Liver (tissue), 3 donors: ENCODE measurements at regions not wholly inside any gene's neighbourhood (a gene's known extent, or its start where the extent isn't known, plus 50 kb on each side); places are given as distances from the start of the nearest gene placed in this dataset.

Experiments
- ATF3 ChIP-seq: IDR thresholded peaks from 2 replicates; pipeline ENCODE4 v1.6.1; 2016; ENCODE audit warnings: antibody characterized with exemption
- CTCF ChIP-seq: fragments of 150-350 bp; IDR thresholded peaks from 2 replicates; pipeline ENCODE4 v1.5.1; 2017; ENCODE audit warnings: improper control_type of control experiment, low read depth, low read length; ENCODE audit not compliant: missing input control
- EGR1 ChIP-seq, 2 donors: IDR thresholded peaks; 2 replicates each; pipeline ENCODE4 v1.6.1; 2016 to 2018; ENCODE audit warnings: antibody characterized with exemption in 2 of 2, low read depth in 2 of 2
- GABPA ChIP-seq, 2 donors: IDR thresholded peaks in 1 of 2; conservative IDR thresholded peaks in 1 of 2; 2 replicates each; pipeline ENCODE4 v1.6.1; 2016; ENCODE audit warnings: antibody characterized with exemption in 2 of 2, mild to moderate bottlenecking in 1 of 2, moderate library complexity in 1 of 2
- JUND ChIP-seq, 2 donors: IDR thresholded peaks; 2 replicates each; pipeline ENCODE4 v1.6.1; 2016; ENCODE audit warnings: antibody characterized with exemption in 2 of 2
- RAD21 ChIP-seq, 2 donors: IDR thresholded peaks; 2 replicates each; pipeline ENCODE4 v1.6.1; 2016; ENCODE audit warnings: antibody characterized with exemption in 2 of 2, mild to moderate bottlenecking in 2 of 2
- RXRA ChIP-seq, 2 donors: IDR thresholded peaks; 2 replicates each; pipeline ENCODE4 v1.6.1; 2017 to 2018; ENCODE audit warnings: antibody characterized with exemption in 2 of 2, mild to moderate bottlenecking in 1 of 2
- TAF1 ChIP-seq: conservative IDR thresholded peaks from 2 replicates; pipeline ENCODE4 v1.6.1; 2016; ENCODE audit warnings: antibody characterized with exemption, mild to moderate bottlenecking
- YY1 ChIP-seq: IDR thresholded peaks from 2 replicates; pipeline ENCODE4 v1.6.1; 2016; ENCODE audit warnings: antibody characterized with exemption, mild to moderate bottlenecking
- ZBTB33 ChIP-seq: IDR thresholded peaks from 2 replicates; pipeline ENCODE4 v1.6.1; 2016; ENCODE audit warnings: antibody characterized with exemption
- TF ChIP-seq, protein P1 (sequence below): IDR thresholded peaks from 2 replicates; pipeline ENCODE4 v1.6.1; 2016; ENCODE audit warnings: antibody characterized with exemption
- TF ChIP-seq, protein P2 (sequence below): IDR thresholded peaks from 2 replicates; pipeline ENCODE4 v1.6.1; 2016; ENCODE audit warnings: antibody characterized with exemption, mild to moderate bottlenecking
- donor health status: healthy.
- donor health status: healthy.

DNA sequence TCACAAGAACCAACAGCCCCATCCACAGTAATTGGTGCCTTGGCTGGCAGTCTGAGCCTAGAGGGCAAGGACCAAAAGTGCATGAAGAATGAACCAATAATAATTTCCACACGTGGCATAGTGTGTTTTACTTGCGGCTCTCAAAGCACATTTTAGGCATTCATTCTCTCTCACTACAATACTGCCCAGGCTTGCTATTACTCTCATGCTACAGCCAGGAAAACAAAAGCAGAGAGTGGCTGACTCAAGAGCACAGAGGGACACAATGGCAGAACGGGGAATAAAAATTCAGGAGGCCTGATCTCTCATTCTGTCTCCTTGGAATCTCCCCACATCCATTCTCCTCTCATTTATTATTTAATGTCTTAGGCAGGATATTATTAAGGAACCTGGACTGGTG is 57.0 kb upstream of the NOL4 start:
- TF ChIP-seq CTCF (no peak), RAD21 (IDR thresholded peaks at IDR 0.05) (no peak), ATF3 (no peak), YY1 (no peak), JUND (IDR thresholded peaks at IDR 0.05) (no peak), RXRA (IDR thresholded peaks at IDR 0.05) (no peak), ZBTB33 (no peak), TAF1 (no peak), EGR1 (IDR thresholded peaks at IDR 0.05; ENCODE audit: low read depth in 2 of 2) (no peak), GABPA (IDR thresholded peaks at IDR 0.05 in 1 of 2, conservative IDR thresholded peaks at IDR 0.05 in 1 of 2) (no peak)
- TF ChIP-seq, protein P1, sequence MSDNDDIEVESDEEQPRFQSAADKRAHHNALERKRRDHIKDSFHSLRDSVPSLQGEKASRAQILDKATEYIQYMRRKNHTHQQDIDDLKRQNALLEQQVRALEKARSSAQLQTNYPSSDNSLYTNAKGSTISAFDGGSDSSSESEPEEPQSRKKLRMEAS = no peak
- TF ChIP-seq, protein P2, sequence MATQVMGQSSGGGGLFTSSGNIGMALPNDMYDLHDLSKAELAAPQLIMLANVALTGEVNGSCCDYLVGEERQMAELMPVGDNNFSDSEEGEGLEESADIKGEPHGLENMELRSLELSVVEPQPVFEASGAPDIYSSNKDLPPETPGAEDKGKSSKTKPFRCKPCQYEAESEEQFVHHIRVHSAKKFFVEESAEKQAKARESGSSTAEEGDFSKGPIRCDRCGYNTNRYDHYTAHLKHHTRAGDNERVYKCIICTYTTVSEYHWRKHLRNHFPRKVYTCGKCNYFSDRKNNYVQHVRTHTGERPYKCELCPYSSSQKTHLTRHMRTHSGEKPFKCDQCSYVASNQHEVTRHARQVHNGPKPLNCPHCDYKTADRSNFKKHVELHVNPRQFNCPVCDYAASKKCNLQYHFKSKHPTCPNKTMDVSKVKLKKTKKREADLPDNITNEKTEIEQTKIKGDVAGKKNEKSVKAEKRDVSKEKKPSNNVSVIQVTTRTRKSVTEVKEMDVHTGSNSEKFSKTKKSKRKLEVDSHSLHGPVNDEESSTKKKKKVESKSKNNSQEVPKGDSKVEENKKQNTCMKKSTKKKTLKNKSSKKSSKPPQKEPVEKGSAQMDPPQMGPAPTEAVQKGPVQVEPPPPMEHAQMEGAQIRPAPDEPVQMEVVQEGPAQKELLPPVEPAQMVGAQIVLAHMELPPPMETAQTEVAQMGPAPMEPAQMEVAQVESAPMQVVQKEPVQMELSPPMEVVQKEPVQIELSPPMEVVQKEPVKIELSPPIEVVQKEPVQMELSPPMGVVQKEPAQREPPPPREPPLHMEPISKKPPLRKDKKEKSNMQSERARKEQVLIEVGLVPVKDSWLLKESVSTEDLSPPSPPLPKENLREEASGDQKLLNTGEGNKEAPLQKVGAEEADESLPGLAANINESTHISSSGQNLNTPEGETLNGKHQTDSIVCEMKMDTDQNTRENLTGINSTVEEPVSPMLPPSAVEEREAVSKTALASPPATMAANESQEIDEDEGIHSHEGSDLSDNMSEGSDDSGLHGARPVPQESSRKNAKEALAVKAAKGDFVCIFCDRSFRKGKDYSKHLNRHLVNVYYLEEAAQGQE = no peak
